ENCODE measurements at regions not wholly inside any gene's neighbourhood (a gene's known extent, or its start where the extent isn't known, plus 50 kb on each side); places are given as distances from the start of the nearest gene placed in this dataset.

DNA sequence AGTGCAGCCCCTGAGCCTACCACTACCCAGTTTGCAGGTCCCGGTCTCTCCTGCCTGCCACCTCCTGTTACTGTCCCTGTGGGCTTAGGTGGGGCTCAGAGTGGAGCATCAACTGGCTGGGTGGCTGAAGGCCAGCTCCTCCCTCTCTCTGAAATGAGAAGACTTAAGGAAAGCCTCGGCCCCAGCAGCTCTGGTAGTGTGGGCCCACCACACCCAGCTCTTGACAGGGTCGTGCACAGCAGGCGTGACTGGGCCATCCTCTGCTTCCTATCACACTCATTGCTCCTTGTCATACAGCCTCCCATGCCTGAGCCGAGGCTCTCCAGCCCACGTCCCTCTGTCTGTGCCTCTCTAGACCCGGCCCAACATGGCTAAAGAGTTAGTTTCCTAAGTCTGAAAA lies 142.7 kb upstream of the LINGO1 start:
- TF ChIP-seq, protein P1, sequence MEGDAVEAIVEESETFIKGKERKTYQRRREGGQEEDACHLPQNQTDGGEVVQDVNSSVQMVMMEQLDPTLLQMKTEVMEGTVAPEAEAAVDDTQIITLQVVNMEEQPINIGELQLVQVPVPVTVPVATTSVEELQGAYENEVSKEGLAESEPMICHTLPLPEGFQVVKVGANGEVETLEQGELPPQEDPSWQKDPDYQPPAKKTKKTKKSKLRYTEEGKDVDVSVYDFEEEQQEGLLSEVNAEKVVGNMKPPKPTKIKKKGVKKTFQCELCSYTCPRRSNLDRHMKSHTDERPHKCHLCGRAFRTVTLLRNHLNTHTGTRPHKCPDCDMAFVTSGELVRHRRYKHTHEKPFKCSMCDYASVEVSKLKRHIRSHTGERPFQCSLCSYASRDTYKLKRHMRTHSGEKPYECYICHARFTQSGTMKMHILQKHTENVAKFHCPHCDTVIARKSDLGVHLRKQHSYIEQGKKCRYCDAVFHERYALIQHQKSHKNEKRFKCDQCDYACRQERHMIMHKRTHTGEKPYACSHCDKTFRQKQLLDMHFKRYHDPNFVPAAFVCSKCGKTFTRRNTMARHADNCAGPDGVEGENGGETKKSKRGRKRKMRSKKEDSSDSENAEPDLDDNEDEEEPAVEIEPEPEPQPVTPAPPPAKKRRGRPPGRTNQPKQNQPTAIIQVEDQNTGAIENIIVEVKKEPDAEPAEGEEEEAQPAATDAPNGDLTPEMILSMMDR (conservative IDR thresholded peaks at IDR 0.05; ENCODE audit: low read length) = no peak
- DNase-seq (ENCODE audit: low read depth) = no peak
- no peak overlapping the region for H3K4me3 ChIP-seq (ENCODE audit: low read length)

DNA sequence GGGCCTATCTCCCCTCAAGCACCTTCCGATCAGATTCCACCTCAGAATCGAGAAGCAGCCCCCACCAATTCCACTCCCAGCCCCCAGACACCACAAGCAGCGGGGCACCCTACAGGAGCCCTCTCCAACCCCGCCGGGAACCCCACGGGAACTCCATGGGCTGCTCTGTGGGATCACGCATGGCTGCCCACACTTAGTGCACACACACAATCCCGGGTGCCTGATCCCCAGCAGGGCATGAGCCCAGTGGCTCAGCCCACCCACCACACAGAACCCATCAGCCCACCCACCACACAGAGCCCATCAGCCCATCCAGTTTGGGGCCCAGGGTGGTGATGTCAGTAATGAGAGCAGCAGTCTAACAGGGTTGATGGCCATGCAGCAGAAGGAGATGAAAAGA lies 141.6 kb upstream of the LINGO1 start:
- no peak for DNase-seq (ENCODE audit: low read depth)
- TF ChIP-seq, protein P1 (conservative IDR thresholded peaks at IDR 0.05; ENCODE audit: low read length) = no peak
- no peak overlapping the region for H3K4me3 ChIP-seq (ENCODE audit: low read length)

DNA sequence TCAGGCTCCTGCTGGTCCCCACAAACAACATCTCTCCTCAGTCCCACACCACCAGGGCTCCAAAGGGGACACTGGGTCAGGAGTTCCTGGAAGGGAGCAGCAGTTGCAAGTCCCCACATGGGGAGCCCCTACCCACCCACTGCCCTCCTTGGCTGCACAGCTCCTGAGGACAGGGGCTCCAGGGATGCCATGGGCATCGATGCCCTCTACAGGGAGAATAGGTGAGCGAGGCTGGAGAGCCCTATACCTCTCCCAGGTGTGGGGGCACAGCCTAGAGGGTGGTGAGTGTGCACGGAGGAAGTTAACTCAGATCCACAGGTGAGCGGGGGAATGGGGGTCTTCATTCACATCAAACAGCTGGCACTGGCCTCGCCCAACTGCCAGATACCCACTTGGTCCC lies 141.2 kb upstream of the LINGO1 start:
- H3K4me3 ChIP-seq (ENCODE audit: low read length) = no peak overlapping the region
- DNase-seq (ENCODE audit: low read depth) = no peak
- TF ChIP-seq, protein P1 (conservative IDR thresholded peaks at IDR 0.05; ENCODE audit: low read length) = no peak

DNA sequence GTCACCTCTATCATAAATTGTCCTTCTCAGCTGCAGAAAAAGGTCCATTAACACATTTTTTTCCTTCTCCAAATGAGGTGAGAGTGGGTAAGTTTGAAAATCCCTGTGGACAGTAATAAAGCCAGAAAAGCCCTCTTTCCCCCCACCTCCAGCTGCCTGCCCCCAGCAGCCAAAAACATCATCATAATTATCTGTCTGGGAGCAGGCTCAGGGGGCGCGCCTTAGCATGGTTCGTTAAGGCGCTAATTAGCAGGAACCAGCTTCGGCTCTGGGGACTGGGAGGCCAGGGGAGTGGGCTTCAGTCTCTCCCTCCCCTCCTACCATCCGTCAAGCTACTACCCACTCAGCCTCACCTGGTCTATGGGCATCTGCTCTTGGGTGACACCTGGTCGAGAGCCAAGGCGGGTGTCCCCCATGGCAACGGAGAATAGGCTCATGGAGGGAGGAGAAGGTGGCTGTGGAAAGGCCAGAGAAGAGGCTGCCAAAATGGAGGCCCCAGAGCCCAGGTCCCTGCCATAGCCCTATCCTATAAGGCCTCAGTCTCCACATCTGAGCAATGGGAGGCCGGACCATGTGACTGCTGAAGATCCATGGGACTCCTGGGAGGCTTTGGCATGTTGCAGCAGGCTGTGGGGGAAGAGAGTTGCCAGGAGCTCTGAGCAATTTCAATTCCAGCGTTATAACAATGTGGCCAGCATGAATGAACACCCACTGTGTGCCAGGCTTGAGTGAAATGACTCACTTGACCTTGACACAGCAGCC lies 140.1 kb upstream of the LINGO1 start:
- DNase-seq (ENCODE audit: low read depth) = no peak
- TF ChIP-seq, protein P1 (conservative IDR thresholded peaks at IDR 0.05; ENCODE audit: low read length) = no peak

DNA sequence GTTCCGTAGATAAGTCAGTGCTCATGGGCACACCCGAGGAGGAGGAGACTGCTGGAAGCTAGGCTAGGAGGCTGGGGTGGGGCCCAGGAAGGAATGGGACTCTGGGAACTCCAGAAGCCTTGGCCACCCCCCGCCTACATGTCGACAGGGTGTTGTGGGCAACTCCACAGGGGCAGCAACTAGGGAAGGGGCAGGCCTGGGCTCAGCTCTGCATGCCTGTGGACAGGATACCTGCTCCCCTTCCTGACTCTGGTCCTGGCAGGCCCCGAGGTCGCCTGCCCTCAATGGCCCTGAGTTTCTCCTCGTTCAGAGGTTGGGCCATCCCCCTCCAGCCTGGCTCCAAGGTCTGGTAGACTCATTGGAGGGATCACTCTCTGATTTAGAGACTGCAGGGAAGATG lies 138.9 kb upstream of the LINGO1 start:
- DNase-seq (ENCODE audit: low read depth) = no peak
- TF ChIP-seq, protein P1 (conservative IDR thresholded peaks at IDR 0.05; ENCODE audit: low read length) = no peak
- H3K4me3 ChIP-seq (ENCODE audit: low read length) = no peak overlapping the region

More for the DNA sequence above, 140.1 kb upstream of the LINGO1 start:
- H3K4me3 ChIP-seq (ENCODE audit: low read length) = no peak overlapping the region

DNA sequence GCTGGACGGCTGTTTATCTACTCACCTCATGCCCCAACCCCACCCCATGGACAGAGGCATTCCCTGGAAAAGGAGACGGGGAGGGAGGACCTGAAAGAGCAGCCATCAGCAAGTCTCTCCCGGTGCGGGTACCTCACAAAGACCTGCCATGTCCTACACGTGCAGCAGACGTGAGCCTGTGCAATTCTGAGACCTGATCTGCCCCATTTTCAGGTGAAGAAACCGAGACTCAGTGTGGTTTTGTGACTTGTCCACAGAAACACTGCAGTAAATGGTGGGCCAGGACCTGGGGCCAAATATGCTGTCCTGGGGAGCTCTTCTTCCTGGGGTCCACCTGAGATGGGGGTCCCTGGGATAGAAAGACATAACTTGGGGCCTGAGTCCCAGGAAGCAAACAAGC lies 137.0 kb upstream of the LINGO1 start:
- DNase-seq (ENCODE audit: low read depth) = no peak
- no peak overlapping the region for H3K4me3 ChIP-seq (ENCODE audit: low read length)
- TF ChIP-seq, protein P1 (conservative IDR thresholded peaks at IDR 0.05; ENCODE audit: low read length) = no peak

DNA sequence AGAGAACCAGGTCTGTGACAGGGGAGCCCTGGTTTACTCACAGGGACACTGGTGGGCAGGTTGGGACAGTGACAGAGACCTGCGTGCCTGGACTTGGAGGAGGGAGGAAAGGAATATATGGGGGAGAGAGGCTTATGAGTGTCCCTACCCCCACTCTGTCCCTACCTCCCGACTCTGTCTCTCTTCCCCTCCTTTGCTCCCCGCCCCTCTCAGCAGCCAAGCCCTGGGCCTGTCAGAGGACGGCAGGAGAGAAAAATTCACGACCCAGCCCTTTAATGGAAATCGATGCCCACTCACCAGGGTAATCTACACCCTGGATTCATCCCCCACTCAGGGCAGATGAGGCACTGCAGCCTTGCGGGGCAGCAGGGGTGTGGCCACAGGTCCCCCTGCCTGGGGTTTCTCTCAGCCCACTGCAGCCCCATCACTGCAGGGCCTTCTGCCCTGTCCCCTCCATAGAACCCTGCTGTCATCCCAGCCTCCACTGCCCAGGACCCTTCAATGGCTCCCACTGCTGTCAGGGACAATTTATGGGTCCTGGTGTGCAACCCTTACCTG lies 135.9 kb upstream of the LINGO1 start:
- TF ChIP-seq, protein P1 (conservative IDR thresholded peaks at IDR 0.05; ENCODE audit: low read length) = no peak
- no peak overlapping the region for H3K4me3 ChIP-seq (ENCODE audit: low read length)
- DNase-seq (ENCODE audit: low read depth) = no peak
